ENCODE measurements at regions not wholly inside any gene's neighbourhood (a gene's known extent, or its start where the extent isn't known, plus 50 kb on each side); places are given as distances from the start of the nearest gene placed in this dataset.

GRCh38 chr4:129455482-129455881 is 359.5 kb downstream of the C4orf33 start:
- TF ChIP-seq POLR2A (IDR thresholded peaks at IDR 0.05; ENCODE audit: low read depth, low read length) (no peak), RAD21 (IDR thresholded peaks at IDR 0.05; ENCODE audit: low read length) (no peak), CTCF (conservative IDR thresholded peaks at IDR 0.05; ENCODE audit: low read depth, low read length) (no peak), ELK1 (IDR thresholded peaks at IDR 0.05; ENCODE audit: borderline replicate concordance, low read depth, low read length) (no peak), CEBPB (IDR thresholded peaks at IDR 0.05; ENCODE audit: low read depth, low read length) (no peak), USF2 (IDR thresholded peaks at IDR 0.05; ENCODE audit: low read depth, low read length) (no peak), RFX5 (IDR thresholded peaks at IDR 0.05; ENCODE audit: low read depth, low read length) (no peak), NFE2L2 (IDR thresholded peaks at IDR 0.05; ENCODE audit: low read depth, low read length) (no peak), MAZ (IDR thresholded peaks at IDR 0.05; ENCODE audit: borderline replicate concordance, low read depth, low read length) (no peak), BHLHE40 (IDR thresholded peaks at IDR 0.05; ENCODE audit: low read depth, low read length) (no peak), RCOR1 (IDR thresholded peaks at IDR 0.05; ENCODE audit: insufficient replicate concordance, low read length) (no peak), SMC3 (IDR thresholded peaks at IDR 0.05; ENCODE audit: low read depth, low read length) (no peak)

All from IMR-90 (cell line).